Left ventricle myocardium inferior (tissue), 1 donor: ENCODE measurements at regions not wholly inside any gene's neighbourhood (a gene's known extent, or its start where the extent isn't known, plus 50 kb on each side); places are given as distances from the start of the nearest gene placed in this dataset.

ENCODE experiments used
- DNase-seq: peaks from one replicate; pipeline ENCODE4 v3.0.0-alpha.2; 2020
- H3K27ac ChIP-seq: fragments of 200-600 bp; replicated peaks from 2 replicates; pipeline ENCODE4 v1.8.0; 2021
- H3K27me3 ChIP-seq: fragments of 200-600 bp; 2 replicates; pipeline ENCODE4 v1.8.0; 2021; ENCODE audit warnings: low read depth
- H3K36me3 ChIP-seq: fragments of 200-600 bp; 2 replicates; pipeline ENCODE4 v1.8.0; 2021
- H3K4me1 ChIP-seq: fragments of 200-600 bp; 2 replicates; pipeline ENCODE4 v1.8.0; 2021
- H3K4me3 ChIP-seq: fragments of 200-600 bp; 2 replicates; pipeline ENCODE4 v1.8.0; 2021; ENCODE audit warnings: mild to moderate bottlenecking, moderate library complexity
- H3K9me3 ChIP-seq: fragments of 200-600 bp; replicated peaks from 2 replicates; pipeline ENCODE4 v1.8.0; 2021
- CTCF ChIP-seq: fragments of 200-600 bp; IDR thresholded peaks from 2 replicates; pipeline ENCODE4 v1.8.0; 2021; ENCODE audit warnings: antibody characterized with exemption, mild to moderate bottlenecking, borderline replicate concordance
- intact Hi-C: fragments of 100-400 bp; cut with micrococcal nuclease; formaldehyde crosslinking; loops from one replicate; pipeline ENCODE4 v1.11.0; 2022
- donor health status: DM: no; HTN: yes; CAD: no; lungs with severe emphysema.

GRCh38 chr1:207217778-207218511 lies 103.5 kb upstream of the CD55 start:
- H3K4me1 ChIP-seq, result peaks cover 13% of the 10 kb centered on the region
- intact Hi-C loops, result no loop called here
- H3K27ac ChIP-seq, result no peak overlapping the region
- H3K4me3 ChIP-seq, result no peak overlapping the region
- no peaks in the 10 kb centered on the region for H3K27me3 ChIP-seq
- no peak for TF ChIP-seq CTCF
- H3K36me3 ChIP-seq, result no peaks in the 10 kb centered on the region
- no peak for DNase-seq
- H3K9me3 ChIP-seq, result peaks cover 19% of the 10 kb centered on the region

- H3K36me3 ChIP-seq, result no peaks in the 10 kb centered on the region
- H3K9me3 ChIP-seq, result peaks cover 16% of the 10 kb centered on the region
- H3K4me1 ChIP-seq, result peaks cover 13% of the 10 kb centered on the region
- DNase-seq, result no peak
- intact Hi-C loops, result no loop called here
- H3K27me3 ChIP-seq, result no peaks in the 10 kb centered on the region
- H3K27ac ChIP-seq, result no peak overlapping the region
- no peak for TF ChIP-seq CTCF
- H3K4me3 ChIP-seq, result no peak overlapping the region
Observed at GRCh38 chr1:207218512-207219362, 102.7 kb upstream of the CD55 start.

- Histone ChIP-seq H3K4me1 (peaks cover 13% of the 10 kb centered on the region), H3K27ac (no peak overlapping the region)
Observed at GRCh38 chr1:207219979-207220889, 101.2 kb upstream of the CD55 start.

GRCh38 chr1:207221934-207222351 lies 99.5 kb upstream of the CD55 start:
- TF ChIP-seq CTCF, result no peak
- H3K9me3 ChIP-seq, result no peaks in the 10 kb centered on the region
- peaks cover 13% of the 10 kb centered on the region for H3K4me1 ChIP-seq
- no peaks in the 10 kb centered on the region for H3K27me3 ChIP-seq
- no peak for DNase-seq
- H3K4me3 ChIP-seq, result no peak overlapping the region
- no peaks in the 10 kb centered on the region for H3K36me3 ChIP-seq
- no peak overlapping the region for H3K27ac ChIP-seq
- intact Hi-C loops, result no loop called here

More at GRCh38 chr1:207219979-207220889, 101.2 kb upstream of the CD55 start:
- H3K27me3 ChIP-seq, result no peaks in the 10 kb centered on the region
- no peak overlapping the region for H3K4me3 ChIP-seq
- intact Hi-C loops, result no loop called here
- peaks cover 3% of the 10 kb centered on the region for H3K9me3 ChIP-seq
- no peak for DNase-seq
- no peak for TF ChIP-seq CTCF
- no peaks in the 10 kb centered on the region for H3K36me3 ChIP-seq

- peaks cover 9% of the 10 kb centered on the region for H3K4me1 ChIP-seq
- DNase-seq, result no peak
- no peak overlapping the region for H3K4me3 ChIP-seq
- no peak for TF ChIP-seq CTCF
- intact Hi-C loops, result no loop called here
- H3K9me3 ChIP-seq, result no peaks in the 10 kb centered on the region
- no peaks in the 10 kb centered on the region for H3K36me3 ChIP-seq
- H3K27me3 ChIP-seq, result no peaks in the 10 kb centered on the region
- no peak overlapping the region for H3K27ac ChIP-seq
Observed at GRCh38 chr1:207223162-207223561, 98.3 kb upstream of the CD55 start.
